ENCODE measurements at regions not wholly inside any gene's neighbourhood (a gene's known extent, or its start where the extent isn't known, plus 50 kb on each side); places are given as distances from the start of the nearest gene placed in this dataset.

DNA sequence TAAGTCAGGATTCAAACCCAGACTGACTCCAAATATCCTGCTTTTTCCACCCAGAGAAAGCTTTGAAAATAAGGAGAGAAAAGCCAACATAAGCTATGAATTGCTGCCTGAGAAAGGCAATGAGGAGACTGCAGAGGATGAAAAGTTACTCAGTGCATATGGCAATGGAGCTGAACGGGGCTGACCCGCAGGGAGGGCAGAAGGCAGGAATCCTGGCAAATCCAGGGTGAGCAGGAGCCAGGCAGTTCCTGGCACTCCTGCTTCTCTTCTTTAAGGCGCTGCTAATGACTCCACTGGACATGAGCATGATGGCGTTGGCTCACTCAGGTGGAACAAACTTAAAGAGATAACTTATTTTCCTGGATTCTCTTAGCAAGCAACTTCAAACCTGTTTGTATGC is 95.2 kb upstream of the TMCC3 start:
- DNase-seq, result no peak

DNA sequence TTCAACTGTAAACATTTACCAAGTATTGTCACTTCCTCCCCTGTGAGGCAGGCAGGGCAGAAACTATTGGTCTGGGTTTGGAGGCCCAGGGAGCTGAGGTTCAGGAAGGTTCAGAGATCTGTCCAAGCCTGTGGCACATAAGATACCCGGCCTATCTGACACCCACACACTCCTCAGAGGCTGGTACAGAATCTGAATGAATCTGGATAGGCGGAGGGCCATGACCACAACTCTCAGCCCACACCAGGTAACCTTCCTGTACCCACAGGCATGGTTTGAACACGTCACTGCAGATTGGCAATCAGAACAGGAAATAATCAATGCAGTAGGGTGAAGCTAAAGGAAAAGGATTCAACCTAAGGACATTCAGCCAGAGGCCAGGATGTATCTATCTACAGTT is 92.8 kb upstream of the TMCC3 start:
- no peak for DNase-seq

DNA sequence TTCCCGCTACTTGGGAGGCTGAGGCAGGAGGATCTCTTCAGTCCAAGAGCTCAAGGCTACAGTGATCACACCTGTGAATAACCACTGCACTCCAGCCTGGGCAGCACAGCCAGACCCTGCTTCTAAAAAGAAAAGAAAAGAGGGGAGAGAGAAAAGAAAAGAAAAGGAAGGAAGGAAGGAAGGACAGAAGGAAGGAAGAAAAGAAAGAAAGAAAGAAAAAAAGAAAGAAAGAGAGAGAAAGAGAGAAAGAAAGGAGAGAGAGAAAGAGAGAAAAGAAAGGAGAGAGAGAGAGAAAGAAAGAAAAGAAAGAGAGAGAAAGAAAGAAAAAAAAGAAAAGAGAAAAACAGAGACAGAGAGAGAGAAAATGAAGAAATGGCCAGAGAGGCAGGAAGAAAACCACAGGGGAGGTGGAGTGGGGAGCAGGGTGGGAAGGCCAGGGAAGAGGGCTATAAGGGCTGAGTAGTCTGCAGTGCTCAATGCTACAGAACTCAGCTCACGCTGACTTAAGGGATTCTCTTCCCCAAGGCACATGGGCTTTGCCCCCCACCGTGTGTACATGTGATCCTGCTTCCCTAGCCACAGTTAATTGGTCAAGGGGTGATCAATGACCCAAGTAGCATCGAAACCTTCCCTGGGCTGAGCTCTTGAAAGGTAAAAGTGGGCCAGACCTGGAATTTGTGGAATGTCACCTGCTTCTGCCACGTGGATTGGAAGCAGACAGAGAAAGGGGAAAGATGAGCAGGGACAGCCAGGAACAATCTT is 90.4 kb upstream of the TMCC3 start:
- DNase-seq, result no peak

DNA sequence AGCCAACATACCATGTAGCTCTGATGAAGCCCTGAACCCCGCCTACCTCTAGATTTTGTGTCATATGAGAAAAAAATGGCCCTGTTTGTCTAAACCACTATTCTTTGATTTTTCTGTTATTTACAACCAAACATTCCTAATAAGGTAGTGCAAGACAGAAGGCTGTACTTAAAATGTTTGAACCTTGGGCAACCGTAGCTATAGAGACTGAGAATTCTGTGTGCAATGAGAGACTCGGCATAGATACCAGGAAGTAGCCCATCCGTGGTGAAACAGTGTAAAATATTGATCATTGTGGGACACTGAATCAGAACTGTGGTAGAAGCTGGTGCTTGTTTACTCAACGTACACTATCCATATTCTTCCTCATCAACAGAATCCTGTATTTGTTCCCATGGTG is 86.5 kb upstream of the TMCC3 start:
- DNase-seq, result no peak

DNA sequence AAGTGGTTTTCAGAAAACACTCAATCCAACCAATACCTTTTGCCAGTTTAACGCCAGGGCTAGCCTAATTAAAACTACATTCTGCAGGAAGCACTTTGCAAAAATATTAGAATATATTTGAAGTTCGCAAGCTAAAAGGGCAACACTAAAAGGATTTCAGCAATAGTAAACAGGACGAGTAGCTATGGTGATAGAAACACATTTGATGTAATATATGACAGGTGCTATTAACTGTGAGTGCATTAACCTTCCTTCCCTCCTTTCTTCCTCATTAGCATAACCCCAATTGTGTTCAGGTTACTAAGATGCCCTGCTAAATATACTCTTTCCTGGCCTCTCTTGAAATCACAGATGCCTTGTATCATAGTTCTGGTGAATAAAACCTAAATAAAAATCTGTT is 85.6 kb upstream of the TMCC3 start:
- DNase-seq, result no peak

DNA sequence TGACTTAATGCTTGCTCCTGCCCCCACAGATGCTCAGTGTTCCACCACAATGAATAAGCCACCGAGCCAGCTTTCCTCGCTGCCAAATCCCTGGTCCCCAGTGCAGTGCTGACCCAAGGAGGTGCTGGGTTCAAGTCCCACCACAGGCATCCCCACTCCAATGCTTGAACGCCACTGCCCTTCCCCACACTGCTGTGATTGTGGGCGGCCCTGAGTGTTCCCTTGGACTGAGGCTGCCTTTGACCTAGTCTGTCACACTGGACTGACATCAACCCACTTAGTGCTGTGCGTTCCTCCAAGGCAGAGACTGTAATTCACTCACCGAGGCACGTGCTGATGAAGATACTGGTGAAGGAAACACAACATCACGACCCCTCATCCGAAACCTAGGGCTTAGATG is 83.4 kb upstream of the TMCC3 start:
- DNase-seq, result no peak

DNA sequence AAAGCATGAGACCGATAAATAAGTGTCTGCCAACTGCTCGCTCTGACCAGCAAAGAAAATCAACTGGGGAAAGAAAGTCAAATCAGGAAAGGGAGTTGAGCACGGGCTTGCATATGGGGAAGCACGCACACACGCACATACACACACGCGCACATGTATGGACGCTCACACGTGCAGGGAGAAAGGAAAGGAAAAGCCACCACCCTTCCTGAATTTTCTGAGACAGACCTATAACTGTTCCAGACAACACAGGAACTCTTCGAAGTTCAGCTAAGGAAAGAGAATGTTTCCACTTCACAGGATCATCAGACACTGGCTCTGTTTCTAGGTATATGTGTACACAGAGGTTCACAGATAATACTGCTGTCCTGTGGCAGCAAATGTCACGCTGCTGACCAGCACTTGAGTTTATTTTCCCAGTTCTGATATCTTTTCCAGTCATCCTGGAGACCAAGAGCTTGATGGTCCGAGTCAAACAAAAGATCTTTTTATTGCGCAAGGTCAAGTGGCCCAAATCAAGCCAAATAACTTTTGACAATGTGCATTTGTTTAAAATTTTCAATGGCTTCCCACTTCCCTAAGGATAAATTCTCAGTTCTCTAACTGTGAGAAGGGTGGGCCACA is 82.1 kb upstream of the TMCC3 start:
- DNase-seq, result no peak

DNA sequence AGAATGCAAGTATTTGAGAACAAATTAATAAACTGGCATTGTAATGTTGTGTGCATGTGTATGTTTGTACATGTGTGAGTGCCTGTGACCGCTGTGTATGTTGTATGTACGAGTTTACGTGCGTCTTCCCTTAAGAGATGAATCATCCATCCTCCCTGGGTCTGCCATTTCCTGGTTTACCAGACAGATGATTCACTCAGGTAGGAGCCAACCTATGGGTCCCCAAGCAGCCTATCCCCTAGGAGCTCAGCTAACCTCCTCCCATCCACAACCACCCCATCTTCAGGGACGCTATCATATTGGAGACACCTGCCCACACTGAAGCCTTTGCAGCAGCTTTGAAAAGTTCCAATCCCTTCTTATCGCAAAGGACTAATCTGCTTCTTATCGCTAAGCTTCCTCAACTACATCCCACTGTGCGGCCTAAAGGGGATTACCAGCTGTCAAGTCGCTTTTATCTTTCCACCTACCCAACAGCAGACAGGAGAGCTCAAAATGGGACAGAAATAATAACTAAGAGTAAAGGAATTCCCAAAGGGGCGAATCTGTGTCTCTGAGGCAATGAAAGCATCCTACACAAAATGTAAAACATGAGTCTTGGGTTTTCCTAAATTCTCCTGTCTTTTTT is 81.5 kb upstream of the TMCC3 start:
- DNase-seq, result no peak

DNA sequence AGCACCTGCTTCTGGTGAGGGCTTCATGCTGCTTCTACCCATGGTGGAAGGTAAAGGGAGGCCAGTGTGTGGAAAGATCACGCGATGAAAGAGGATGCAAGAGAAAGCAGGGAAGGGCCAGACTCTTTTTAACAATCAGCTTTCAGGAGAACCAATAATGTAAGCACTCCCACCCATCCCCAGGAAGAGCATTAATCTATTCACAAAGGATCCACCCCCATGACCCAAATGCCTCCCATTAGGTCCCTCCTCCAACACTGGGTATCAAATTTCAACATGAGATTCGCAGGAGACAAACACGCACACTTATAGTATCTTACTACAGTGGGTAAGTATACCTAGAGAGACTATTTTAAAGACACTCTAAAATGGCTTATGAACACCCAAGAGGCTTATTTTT is 80.5 kb upstream of the TMCC3 start:
- DNase-seq, result no peak

DNA sequence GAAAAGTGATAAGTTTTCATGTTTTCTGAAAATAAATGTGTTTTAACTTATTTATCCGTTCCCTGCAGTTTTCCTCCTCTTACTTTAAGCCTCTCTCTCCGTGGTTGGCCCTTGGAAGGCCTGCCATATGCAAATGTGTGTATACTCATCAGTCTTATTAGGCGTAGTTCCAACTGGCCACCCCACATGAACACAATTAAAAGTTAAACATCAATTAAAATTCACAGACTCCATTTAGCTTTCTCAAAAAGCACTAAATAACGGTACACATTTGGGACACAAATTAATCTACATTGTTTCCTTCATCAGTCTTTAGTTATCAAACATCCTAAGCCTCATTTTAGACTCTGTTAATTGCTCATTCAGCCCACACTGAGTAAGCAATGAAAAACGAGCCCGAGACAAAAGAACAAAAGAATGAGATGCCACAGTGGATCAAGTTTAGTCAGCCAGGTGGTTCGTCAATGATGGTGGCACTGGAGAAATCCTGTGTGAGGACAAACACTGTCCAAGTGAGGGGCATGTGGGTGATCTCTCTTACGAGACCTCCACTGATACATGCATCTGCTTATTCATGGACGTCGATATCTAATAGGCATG is 76.0 kb upstream of the TMCC3 start:
- DNase-seq, result no peak

DNA sequence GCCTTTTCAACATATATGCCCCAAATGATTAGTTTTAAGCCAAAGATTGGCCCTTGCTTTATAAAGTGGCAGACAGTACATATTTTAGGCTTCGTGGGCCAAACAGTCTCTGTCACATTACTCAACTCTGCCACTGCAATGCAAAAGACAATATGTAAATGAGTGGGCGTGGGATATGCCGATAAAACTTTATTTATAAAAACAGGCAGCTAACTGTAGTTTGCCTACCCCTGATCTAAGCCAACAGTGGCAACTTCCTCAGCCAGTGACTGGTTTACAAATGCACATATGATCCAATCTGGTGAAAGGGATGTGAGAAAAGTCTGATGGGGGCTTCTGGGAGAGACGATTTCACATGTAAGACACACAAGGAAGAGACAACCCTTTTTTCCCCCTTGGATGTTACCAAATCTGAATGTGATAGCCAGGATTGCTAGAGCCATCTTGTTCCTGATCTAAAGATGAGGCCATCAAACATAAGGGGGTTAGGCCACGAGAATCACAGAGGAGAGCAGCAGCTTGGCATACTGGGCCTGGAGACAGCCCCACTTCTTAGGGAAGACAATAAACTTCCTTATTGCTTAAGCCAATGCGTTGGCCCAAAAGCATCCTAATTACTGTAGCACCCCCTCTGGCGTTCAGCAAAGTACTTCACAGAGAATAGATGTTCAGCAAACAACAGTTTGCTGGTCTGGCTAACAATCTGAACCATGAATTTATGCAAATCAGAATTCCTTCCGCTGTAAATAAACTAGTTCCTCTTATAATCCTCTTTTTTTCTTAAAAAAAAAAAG is 75.2 kb upstream of the TMCC3 start:
- DNase-seq, result no peak

DNA sequence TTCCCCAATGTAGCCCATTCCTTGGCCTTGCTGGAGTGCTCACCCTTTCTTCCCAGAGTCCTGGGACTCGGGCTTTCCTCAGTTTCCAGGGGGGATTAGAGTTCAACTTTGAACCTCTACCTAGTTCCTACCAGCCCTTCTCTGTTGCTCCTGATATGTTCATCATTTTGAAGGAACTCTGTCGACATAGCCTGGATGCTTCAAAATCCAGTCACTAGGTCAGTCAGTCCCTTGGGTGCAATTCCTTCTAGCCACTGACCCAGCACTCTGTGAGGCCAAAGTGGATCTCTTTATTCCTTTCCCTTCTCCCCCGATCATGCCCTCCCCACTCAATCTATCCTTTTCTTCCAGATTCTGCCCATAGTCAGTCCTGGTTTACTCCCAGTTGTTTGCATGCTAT is 72.3 kb upstream of the TMCC3 start:
- no peak for DNase-seq

DNA sequence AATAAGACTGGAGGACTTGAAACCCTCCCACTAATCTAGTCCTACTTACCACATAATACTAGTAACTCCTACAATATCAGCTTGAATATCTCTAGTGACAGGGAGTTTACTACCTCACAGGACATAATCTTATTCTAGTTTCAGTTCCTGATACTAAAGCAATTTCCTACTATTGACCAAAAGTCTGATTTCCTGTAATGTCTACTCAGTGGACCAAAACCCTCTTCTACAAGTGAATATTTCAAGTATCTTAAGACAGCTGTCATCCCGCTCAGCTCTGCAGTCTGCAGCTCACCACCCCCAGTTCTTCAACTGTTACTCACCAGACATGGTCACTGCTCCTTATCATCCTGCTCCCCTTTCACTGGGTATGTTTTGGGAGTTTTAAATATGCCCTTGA is 70.8 kb upstream of the TMCC3 start:
- DNase-seq, result no peak

DNA sequence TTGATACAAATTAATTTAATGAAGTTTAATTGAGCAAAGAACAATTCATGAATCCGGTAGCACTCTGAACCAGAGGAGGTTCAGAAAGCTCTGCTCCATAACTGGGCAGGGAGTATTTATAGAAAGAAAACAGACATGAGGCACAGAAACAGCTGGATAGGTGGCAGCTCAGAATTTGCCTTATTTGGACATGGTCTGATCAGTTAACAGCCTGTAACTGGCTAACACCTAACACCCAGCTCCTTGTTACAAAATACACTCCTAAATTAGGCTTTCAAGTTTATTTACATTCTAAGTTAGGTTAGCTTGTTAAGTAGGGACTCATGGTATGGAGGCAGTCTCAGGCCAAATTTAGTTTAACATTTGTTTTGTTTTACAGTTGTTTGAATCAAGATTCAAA is 67.8 kb upstream of the TMCC3 start:
- no peak for DNase-seq

DNA sequence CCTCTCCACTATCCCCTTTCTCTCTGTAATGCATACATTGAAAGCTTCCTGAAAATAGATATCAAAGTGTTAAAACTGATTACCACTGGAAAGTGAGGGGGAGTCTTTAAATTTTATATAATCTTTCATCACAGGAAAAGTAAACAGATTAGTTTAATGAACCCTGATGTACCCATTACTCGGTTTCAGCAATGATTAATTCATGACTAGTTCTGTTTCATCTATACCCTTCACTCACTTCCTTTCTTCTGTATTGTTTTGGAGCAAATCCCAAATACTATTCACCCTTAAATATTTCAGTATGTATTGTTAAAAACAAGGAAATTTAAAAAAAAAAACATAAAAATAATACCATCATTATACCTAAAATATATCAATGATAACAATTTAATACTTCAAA is 67.3 kb upstream of the TMCC3 start:
- no peak for DNase-seq

DNA sequence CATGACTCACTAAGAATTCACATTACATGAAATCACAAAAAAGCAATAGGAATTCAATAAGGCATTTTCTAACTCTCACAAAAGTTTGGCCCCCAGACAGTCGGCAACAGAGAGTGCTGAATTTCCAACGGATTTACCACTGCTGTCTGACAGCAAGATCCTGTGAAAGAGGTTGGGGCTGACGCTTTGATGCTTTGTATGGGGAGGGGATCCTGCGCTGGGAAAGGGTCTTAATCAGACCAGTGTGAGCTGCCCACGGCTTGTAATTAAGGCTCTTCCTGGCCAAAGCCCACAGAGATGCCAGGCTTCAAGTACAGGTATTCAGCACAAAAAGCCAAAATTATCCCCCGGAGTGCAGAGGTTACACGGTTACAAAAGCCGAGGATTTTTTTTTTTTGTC is 66.8 kb upstream of the TMCC3 start:
- no peak for DNase-seq

DNA sequence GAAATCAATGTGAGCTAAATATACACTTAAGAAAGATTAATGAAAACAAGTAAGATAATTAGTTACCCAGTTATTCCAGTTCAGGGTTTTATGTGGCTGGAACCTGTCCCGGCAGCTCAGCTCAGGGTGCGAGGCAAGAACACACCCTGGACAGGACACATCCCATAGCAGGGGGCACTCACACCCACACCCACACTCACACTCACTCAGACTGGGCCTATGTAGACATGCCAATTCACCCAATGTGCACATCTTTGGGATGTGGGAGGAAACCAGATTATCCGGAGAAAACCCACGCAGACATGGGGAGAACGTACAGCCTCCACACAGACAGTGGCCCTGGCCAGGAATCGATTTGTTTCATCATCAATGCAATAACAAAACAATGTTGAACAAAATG is 66.0 kb upstream of the TMCC3 start:
- no peak for DNase-seq

DNA sequence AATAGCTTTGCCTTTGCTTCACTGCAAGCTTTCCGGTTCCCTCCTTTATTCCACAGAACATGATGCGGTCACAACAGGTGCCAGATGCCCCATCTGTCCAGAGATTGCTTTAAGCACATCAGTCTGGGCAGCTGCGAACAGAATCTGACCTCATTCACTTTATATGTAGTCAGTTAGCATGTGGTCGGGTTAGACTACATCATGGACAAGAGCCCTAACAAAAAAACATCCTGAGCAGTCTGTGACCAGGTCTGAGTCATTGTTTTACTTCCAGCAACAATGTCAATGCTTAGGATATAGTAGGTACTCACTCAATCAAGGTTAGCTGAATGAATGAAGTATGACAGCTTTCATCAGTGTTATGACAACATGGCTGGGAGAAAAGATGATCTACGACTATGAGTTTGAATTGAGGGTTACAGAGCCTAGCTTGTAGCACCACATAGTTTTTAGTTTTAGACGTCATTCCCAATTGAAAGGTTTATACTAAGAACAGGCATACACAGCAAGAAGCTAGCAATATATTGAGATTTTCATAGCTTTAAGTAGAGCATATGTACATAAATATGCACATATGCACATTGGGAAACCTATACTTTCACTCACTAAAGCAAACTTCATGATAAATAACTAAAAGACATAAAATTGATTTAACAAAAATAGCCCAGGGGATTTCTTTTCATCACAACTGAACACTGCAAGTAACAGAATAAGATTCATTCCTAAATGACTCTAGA is 64.2 kb upstream of the TMCC3 start:
- no peak for DNase-seq

DNA sequence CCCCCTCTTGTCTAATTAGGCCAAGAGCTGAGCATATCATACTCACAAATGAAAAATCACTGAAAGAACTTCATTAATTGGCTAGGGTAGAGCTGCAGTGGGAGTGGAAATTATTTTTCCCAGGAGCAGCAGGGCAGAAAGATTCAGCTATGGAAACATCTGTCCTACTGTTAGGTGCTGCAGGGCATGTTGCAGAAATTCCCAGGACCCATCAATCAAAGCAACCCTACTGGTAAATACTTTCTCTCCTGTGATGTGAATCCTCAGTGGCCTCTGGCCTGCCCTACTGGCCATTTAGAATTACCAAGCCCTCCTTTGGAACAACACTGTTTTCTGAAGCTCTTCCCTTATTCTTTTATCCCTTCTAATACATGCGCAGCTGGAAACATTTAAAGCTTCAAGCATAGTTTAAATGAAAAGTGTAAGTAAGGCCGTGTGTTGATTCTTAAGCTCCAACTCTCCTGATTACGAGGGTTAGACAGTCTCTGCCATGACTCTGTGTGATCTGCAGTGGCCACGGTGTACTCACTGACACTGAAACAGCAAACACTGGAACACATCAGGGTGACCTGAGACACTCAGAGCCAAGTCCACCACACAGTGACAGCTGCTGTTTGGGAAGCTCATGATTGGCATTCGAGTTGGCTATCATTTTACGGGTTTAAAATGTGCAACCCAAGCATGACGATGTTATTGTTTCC is 62.6 kb upstream of the TMCC3 start:
- DNase-seq, result no peak

DNA sequence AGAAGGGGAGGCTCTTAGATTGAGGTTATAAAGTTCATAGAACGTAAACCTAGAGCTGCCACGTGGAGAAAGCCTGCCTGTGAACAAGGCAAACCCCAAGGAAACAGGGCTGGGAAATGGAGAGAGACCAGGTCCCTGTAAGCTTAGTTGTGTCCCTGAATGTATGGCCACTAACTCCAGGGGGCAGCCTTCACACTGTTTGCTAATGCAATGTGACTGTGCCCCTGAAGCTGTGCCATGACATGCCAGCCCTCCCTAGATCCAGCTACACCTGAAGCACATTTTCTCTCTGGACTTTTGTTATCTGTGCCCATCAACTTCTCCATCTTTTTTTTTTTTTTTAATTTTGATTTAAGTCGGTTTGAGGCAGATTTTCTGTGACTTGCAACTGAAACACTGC is 60.6 kb upstream of the TMCC3 start:
- no peak for DNase-seq

DNA sequence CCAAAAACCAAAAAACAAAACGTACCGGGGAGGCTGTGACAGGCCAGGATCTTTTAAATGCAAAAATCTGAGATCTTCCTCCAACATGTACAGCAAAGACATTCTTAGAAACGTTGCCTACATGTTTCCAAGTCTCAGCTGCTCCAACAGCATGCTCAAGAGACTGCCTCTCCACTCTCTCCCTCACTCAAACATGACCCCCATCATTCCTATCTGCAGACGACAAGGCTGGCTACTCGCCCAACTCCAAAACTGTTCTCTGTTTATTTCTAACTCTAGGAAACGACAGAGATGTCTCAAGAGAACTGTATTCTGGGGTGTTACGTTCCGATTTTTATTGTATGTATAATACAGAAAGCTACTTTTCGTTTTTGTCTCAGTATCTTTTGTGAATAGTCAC is 57.5 kb upstream of the TMCC3 start:
- no peak for DNase-seq

DNA sequence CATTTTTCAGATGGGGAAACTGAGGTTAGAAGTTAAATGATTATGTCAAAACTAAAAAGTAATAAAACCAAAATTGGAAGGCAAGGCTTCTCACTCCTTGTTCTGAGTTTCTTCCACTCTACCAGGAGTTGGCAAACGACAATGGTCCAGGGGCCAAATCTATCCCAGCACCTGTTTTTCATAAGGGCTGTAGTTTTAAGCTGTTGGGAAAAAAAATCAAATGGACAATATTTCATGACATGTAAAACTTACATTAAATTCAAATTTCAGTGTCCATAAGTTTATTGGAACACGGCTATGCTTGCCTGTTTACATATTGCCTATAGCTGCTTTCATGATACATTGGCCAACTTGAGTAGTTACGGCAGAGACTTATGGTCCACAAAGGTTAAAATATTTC is 56.7 kb upstream of the TMCC3 start:
- no peak for DNase-seq

Data from KG1 (cell line).